ENCODE measurements at regions not wholly inside any gene's neighbourhood (a gene's known extent, or its start where the extent isn't known, plus 50 kb on each side); places are given as distances from the start of the nearest gene placed in this dataset.
"Not testable (repeated sequence)": the region's sequence is repeated elsewhere in the genome, so short reads cannot be mapped to it uniquely, and the experiment has no call there.

DNA sequence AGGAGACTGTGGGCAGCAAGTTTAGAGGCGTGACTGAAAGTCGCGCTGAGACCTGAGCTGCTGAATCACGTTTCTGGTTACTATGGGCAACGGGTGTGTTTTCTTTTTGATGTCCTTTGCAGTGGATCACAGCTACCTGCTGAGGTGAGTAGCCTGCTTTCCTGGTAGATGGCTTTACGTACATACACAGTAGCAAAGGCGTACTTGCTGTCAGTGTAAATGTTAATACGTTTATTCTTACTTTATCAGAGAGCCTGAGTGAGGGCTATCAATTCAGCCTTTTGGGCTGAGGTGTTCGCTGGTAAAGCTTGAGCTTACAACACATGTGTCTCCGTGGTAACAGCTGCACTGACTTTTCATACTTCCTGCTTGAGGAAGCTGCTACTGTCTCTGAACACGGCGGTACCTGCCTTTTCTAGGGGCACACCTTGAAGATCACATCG is 165.1 kb upstream of the CCZ1B start:
- DNase-seq, result peak; percentile 35

DNA sequence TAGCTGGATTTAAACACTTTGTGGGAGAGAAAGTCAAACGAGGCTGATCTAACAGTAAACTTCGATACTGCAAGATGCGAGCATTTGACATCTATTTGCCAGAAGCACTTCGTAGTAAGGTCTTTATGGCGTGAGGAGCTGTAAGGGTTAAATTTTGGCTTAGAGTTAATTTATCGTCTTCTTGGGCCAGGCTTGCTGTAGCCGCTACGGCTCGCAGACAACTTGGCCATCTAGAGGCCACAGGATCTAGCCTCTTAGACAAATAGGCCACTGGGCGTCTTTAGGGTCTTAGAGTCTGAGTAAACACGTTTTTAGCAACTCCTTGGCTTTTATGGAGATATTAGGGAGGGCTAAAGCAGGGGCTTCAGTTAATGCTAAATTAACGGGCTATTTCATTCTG is 165.6 kb upstream of the CCZ1B start:
- DNase-seq, result not testable (repeated sequence)

DNA sequence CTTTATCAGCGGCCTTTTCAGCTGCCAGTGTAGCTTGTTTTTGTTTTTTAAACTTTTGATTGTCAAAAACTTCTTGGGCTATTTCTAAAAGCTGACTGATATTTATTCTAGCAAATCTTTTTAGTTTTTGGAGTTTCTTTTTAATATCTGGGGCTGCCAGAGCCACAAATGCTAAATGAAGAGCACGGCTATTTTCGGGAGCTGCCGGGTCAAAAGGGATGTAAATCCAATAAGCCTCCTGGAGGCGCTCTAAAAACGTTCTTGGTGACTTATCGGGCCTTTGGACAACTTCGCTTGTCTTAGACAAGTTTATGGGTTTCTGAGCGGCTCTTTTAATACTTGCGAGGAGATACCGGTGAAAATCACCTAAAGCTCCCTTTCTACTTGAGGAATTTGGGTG is 166.1 kb upstream of the CCZ1B start:
- not testable (repeated sequence) for DNase-seq

DNA sequence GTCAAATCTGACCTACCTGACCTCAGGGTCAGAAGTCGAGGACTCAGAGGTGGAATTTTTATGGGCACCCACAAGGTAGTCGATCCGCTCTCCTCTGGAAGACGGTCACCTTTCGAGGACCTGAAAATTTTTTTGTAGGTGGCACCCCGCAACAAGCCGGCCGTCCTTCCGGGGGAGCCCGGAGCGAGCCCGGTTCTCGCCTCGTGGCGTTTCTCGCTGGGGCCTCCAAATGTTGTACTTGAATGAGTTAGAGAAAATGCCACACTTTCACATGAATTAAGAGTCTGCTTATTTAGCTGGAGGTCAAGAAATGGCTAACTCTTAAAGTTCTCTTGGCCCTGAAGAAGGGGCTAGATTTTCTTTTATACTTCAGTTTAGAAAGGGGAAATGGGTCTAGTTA is 169.0 kb upstream of the CCZ1B start:
- DNase-seq, result not testable (repeated sequence)

DNA sequence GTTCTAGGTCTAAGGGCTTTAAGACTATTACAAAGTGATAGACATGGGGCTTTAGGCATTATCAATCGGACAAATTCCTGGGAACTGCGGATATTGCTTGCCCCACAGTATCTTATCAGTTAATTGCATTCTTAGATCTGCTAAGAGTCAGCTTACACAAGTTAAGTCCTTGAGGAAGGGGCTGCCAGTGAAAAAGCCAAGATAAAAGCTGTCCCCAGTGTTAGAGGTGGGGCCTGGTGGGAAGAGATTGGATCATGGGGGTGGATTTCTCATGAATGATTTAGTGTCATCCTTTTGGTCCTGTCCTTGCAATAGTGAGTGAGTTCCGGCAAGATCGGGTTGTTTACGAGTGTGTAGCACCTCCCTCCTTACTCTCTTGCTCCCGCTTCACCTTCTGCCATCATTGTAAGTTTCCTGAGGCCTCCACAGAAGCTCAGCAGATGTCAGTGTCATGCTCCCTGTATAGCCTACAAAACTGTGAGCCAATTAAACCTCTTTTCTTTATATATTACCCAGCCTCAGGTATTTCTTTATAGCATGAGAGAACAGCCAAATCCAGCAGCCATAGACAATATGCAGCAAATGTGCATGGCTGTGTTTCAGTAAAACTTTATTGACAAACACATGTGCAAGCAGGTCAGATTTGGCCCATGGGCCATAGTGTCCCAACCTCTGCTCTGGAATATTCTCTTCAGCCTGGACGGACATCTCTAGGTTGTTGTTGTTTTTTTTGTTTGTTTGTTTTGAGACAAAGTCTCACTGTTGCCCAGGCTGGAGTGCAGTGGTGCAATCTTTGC is 169.6 kb upstream of the CCZ1B start:
- DNase-seq, result not testable (repeated sequence)

DNA sequence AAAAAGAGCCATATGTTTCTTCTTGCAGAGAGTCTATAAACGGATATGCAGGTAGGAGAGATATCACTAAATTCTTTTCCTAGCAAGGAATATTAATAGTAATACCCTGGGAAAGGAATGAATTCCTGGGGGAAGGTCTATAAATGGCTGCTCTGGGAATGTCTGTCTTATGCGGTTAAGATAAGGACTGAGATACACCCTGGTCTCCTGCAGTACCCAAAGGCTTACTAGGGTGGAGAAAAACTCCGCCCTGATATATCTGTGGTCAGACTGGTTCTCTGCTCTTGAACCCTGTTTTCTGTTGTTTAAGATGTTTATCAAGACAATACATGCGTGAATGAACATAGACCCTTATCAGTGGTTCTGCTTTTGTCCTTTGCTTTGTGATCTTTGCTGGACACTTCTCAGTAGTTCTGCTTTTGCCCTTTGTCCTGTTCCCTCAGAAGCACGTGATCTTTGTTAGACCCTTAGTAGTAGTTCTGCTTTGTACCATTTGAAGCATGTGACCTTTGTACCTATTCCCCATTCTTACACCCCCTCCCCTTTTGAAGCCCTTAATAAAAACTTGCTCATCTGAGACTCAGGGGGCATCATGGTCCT is 173.1 kb upstream of the CCZ1B start:
- not testable (repeated sequence) for DNase-seq

DNA sequence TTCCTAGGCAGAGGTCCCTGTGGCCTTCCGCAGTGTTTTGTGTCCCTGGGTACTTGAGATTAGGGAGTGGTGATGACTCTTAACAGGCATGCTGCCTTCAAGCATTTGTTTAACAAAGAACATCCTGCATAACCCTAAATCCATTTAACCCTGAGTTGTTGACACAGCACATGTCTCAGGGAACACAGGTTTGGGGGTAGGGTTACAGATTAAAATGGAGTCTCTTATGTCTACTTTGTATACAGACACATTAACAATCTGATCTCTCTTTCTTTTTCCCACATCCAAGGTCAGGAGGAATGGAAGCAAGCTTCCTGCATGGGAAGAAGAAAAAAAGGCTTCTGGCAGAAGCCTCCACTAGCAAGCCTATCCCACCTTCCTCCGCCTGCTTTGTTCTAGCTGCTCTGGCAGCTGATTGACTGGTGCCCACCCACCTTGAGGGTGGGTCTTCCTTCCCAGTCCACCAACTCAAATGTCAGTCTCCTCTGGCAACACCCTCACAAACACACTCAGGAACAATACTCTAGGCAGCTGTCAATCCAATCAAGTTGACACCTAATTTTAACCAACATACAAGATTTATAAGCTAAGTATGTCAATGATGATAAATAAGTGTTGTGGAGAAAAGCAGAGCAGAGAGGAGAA is 176.5 kb upstream of the CCZ1B start:
- no peak for DNase-seq

DNA sequence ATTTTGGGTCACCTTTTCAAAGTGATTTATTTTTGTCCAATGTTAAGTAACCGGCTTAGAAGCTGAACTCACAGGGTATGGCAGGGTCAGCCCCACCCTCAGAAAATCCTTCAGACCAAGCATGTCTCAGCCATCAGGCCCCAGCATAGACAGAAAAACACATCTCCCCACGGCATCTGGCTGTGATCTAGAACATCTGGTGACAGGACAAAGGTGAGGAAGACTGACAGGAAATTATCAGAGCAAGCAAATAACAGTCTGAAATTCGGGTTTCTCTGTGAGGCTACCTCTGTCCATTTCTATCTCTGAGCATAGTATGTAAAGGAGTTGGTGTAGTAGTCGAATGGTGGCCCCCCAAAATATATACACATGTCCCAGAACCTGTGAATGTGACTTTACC is 177.0 kb upstream of the C1GALT1 start:
- DNase-seq, result no peak

DNA sequence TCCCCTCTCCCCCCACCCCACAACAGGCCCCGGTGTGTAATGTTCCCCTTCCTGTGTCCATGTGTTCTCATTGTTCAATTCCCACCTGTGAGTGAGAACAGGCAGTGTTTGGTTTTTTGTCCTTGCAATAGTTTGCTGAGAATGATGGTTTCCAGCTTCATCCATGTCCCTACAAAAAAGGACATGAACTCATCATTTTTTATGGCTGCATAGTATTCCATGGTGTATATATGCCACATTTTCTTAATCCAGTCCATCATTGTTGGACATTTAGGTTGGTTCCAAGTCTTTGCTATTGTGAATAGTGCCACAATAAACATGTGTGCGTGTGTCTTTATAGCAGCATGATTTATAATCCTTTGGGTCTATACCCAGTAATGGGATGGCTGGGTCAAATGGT is 176.4 kb upstream of the C1GALT1 start:
- DNase-seq, result not testable (repeated sequence)

DNA sequence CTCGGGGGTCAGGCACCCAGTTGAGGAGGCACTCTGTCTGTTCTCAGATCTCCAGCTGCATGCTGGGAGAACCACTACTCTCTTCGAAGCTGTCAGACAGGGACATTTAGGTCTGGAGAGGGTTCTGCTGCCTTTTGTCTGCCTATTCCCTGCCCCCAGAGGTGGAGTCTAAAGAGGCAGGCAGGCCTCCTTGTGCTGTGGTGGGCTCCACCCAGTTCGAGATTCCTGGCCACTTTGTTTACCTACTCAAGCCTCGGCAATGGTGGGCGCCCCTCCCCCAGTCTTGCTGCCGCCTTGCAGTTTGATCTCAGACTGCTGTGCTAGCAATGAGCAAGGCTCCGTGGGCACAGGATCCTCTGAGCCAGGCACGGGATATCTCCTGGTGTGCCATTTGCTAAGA is 171.1 kb upstream of the C1GALT1 start:
- not testable (repeated sequence) for DNase-seq

DNA sequence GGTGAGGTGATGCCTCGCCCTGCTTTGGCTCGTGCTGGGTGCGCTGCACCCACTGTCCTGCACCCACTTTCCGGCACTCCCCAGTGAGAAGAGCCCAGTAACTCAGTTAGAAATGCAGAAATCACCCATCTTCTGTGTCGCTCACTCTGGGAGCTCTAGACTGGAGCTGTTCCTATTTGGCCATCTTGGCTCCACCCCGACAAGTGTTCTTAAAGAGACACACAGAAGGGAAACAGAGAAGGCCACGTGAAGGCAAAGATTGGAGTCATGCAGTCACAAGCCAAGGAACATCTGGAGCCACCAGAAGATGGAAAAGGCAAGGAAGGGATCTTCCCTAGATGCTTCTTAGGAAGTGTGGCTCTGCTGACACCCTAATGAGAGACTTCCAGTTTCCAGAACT is 170.6 kb upstream of the C1GALT1 start:
- not testable (repeated sequence) for DNase-seq

DNA sequence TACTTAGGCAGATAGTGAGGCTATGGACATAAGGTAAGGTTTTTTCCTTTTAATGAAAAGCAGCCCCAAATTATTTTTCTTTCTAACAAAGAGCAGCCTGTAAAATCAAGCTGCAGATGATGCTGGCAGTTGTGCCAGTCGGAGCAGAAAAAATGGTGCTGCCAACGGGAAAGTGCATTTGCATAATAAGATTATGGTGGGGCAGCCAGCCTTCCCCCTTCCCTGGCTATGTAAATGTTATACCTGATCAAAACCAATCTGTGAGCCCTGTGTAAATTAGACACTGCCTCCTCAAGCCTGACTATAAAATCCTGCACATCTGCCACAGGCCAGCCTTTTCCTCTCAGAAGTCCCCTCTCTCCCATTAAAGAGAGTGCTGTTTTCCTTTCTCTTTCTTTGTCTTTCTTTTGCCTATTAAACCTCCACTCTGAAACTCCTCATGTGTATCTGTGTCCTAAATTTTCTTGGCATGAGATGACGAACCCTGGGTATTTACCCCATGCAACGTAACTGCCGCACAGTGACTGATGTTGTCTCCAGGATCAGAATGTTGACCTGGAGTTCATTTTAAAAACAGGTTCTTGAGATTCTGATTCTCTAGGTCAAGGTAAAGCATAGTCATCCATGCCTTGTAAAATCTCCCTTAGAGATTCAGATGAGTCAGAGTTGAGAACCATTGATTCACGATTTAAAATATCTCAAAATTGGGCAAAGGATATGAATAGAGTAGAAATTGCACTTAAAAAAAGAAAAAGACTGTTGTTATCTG is 167.3 kb upstream of the C1GALT1 start:
- DNase-seq, result no peak

DNA sequence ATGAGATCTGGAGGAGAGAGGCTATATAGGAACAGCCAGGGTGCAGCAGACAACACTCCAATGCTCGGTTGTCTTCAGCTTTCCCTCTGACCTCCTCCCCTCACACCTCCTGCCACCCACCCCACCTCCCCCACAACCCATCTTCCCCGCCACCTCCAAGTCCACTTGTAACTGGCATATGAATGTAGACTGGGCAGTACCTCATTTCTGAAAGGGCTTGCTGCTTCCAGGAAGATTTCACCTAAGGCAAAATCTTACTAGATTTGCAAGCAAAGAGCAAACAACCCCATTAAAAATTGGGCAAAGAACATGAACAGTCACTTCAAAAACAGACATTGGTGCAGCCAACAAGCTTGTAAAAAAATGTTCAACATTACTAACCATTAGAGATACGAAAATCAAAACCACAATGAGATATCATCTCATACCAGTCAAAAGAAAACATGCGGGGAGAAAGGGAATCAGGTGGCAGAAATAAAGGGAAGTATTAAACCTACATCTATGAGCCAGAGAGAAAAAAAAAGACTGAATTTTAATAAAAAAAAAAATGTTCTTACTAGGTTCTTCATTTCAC is 164.6 kb upstream of the C1GALT1 start:
- no peak for DNase-seq

DNA sequence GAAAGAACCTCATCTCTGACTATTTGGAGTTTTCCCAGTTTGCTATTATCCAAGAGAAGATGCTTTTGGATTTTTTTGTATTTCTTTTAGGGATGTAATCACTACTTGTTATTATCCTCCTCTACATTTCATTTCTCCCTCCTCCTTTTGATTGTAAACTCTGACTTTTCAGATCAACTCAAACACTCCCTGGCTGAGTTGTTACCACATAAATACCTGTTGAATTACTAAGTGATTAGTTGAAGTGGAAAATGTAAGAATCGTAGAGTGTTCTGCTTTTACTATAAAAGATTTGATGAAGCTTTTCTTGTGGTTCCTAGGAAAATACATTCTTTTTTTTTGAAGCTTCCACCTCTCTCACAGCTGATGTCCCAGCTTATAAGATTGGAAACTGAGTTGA is 164.1 kb upstream of the C1GALT1 start:
- DNase-seq, result no peak

DNA sequence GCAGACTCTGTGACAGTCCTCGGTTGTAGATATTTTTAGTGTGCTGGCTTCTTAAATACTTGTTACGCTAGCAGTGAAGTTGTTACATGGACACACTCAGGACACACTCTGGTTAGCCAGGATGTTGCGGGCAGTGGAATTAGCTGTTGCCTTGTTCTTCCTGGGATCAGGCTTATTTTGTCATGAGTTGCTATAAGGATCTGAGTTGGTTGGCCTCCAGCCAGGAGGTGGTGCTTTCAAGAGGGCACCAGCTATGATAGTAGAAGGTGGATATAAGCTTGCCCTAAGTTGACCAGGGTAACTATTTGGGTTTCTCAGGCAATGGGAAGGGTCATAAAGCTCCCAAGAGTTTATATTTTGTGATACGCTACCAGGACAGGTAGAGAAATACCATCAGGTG is 150.1 kb upstream of the C1GALT1 start:
- no peak for DNase-seq

DNA sequence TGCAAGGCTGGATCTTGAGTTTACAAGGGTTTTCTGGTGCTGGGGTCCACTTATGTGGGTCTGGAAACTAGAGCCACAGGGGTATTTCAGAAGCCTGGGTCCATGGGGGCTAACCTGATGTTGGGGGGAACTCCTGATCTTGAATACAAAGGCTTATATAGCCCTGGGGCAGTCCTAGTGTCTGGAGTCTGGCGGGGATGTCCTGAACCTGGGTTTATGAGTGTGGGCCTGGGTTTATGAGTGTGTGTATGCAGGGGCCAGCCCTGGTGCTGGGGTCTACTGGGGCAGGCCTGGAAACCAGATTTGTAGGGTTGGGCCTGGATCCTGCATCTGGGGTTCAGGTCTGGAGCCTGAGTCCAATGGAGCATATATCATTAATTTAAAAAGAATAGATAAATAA is 146.5 kb upstream of the C1GALT1 start:
- DNase-seq, result no peak

DNA sequence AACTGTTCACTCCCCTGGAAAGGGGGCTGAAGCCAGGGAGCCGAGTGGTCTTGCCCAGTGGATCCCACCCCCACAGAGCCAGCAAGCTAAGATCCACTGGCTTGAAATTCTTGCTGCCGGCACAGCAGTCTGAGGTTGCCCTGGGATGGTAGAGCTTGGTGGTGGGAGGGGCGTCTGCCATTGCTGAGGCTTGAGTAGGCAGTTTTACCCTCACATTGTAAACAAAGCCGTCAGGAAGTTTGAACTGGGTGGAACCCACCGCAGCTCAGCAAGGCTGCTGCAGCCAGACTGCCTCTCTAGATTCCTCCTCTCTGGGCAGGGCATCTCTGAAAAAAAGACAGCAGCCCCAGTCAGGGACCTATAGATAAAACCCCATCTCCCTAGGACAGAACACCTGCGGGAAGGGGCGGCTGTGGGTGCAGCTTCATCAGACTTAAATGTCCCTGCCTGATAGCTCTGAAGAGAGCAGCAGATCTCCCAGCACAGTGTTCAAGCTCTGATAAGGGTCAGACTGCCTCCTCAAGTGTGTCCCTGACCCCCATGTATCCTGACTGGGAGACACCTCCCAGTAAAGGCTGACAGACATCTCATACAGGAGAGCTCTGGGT is 140.0 kb upstream of the C1GALT1 start:
- not testable (repeated sequence) for DNase-seq

DNA sequence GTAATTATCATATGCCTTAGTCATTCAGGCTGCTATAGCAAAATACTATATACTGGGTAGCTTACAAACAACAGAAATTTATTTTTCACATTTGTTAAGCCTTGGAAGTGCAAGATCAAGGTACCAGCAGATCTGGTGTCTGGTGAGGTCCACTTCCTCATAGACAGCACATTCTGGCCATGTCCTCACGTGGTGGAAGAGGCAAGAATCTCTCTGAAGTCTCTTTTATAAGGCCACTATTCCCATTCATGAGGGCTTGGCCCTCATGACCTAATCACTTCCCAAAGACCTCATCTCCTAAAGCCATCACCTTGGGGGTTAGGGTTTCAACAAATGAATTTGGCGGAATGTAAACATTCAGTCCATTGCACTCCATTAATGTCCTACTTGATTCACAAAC is 137.5 kb upstream of the C1GALT1 start:
- DNase-seq, result no peak

DNA sequence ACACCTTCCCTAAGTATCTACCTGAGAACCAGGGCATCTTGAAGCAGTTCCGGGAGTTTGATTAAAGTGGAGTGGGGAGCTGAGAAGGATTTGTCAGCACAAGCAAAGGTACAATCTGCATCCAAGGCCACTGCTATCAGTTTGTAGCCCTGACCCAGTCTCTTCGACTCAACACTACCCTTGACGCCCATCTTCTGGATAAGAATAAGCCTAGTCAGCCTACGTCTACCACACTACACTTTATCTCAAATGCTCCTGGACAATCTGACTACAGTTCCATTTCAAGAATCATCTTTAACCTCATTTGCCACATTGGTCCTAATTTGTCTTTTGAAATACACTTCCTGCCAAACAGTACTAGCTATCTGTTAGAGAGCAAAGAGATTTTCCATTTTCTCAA is 134.1 kb upstream of the C1GALT1 start:
- no peak for DNase-seq

DNA sequence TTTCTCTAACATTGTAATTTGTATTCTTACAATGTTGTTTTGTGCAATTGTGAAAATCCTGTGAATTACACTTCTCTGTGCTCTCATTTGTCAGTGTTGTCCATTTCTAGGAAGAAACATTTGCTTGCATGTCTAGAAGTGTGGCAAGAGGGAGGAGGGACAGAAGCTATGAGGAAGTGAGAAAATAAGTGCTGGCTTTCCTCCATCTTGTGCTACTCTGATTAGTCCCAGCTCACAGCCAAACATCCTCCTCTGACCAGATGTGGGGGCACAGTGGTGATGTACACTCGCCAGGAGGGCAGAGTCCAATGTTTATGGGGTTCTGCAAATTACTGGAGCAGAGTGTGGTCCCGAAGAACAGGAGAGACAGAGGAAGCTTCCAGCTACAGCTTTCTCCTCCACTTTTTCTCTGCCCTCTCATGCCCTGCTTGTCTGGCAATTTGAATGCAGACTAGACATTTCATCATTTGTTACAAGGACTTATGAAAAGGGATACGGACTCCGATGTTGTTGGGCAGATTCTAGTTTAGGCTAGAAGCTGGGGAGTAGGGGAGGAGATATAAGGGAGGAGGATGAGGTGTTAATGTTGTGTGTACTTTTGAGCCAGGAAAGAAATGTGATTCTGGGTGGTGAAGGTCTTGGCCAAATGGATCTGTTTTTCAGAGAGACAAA is 131.0 kb upstream of the C1GALT1 start:
- no peak for DNase-seq

DNA sequence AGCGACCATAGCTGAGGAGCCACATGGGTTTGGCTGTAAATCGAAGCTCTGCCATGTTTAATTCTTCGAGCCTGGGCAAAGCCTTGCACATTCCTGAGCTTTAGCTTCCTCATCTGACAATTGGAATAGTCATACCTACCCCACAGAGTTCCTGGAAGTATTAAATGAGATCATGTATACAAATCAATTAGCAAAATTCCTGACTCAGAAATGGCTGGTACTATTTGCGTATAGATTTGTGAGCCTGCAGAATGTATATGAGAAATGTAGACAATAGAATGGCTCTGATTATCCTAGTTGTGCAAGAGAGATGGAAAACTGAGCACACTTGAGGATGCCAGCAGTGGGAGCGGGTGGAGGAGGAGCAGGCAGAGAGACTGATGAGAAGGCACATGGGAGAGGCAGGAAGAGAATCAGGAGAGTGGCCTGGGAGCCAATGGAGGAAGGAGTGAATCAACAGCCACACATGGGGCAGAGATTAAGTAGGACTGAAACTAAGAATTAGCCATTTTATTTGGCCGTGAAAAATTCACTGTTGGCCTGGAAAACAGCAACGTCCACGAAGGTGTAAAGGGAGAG is 128.0 kb upstream of the C1GALT1 start:
- no peak for DNase-seq
